ENCODE measurements at regions not wholly inside any gene's neighbourhood (a gene's known extent, or its start where the extent isn't known, plus 50 kb on each side); places are given as distances from the start of the nearest gene placed in this dataset.

- TF ChIP-seq CTCF (IDR thresholded peaks at IDR 0.05; ENCODE audit: poor library complexity) (no peak), EZH2 (IDR thresholded peaks at IDR 0.05; ENCODE audit: borderline replicate concordance) (no peak)
These were observed 57.5 kb upstream of the CTLA4 start for GRCh38 chr2:203809991-203810510.
